ENCODE measurements at regions not wholly inside any gene's neighbourhood (a gene's known extent, or its start where the extent isn't known, plus 50 kb on each side); places are given as distances from the start of the nearest gene placed in this dataset.
A peak's percentile ranks its signal among the peaks of the same experiment; 100 is the strongest.
"Not testable (repeated sequence)": the region's sequence is repeated elsewhere in the genome, so short reads cannot be mapped to it uniquely, and the experiment has no call there.

DNA sequence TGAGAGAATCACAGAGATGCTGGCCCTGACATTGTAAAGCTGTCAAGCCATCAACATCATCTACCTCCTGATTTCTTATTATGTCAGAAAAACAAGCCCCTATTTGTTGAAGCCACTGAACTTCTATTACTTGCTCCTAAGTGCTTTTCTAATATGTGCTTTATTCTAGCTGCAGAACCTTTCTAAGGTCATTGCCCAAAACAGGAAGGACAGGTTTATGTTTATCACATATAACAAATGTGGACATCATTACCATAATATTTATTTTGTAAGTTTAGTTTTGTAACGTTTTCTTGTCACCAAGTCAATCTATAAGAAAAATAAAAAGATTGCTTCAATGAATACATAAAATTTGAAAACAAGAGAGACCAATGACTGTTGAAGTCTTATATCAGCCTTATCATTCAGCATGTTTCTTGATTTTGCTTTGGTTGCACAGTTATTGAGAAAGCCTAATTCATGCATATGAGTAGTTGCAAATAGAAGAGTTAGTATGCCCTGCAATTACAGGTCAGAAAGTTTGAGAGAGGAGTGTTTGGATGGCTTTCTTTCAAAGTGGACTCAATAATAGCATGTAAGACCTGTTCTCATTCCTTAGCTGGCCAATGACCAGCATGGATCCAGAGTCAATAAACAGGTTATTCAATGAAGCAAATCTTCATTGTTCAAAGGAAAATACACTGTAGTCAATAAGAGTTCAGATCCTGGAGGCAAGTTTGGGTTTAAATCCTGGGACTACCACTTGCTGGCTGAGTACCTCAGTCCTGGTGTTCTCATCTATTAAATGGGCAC, 84.1 kb downstream of the MAB21L3 start:
- Histone ChIP-seq H3K4me3 (replicated peaks; ENCODE audit: low read depth, low read length) (no peak overlapping the region), H3K27me3 (replicated peaks; ENCODE audit: control insufficient read depth, insufficient read depth, low read length) (no peaks in the 10 kb centered on the region; the same call in 1 of the 2 replicates), H3K36me3 (ENCODE audit: control insufficient read depth, insufficient read depth, low read length) (no peaks in the 10 kb centered on the region)
- TF ChIP-seq, protein P1, sequence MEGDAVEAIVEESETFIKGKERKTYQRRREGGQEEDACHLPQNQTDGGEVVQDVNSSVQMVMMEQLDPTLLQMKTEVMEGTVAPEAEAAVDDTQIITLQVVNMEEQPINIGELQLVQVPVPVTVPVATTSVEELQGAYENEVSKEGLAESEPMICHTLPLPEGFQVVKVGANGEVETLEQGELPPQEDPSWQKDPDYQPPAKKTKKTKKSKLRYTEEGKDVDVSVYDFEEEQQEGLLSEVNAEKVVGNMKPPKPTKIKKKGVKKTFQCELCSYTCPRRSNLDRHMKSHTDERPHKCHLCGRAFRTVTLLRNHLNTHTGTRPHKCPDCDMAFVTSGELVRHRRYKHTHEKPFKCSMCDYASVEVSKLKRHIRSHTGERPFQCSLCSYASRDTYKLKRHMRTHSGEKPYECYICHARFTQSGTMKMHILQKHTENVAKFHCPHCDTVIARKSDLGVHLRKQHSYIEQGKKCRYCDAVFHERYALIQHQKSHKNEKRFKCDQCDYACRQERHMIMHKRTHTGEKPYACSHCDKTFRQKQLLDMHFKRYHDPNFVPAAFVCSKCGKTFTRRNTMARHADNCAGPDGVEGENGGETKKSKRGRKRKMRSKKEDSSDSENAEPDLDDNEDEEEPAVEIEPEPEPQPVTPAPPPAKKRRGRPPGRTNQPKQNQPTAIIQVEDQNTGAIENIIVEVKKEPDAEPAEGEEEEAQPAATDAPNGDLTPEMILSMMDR (IDR thresholded peaks at IDR 0.05; ENCODE audit: insufficient read depth, low read length, poor library complexity, severe bottlenecking), result no peak
- no peak for DNase-seq (ENCODE audit: extremely low read depth, insufficient read length)

DNA sequence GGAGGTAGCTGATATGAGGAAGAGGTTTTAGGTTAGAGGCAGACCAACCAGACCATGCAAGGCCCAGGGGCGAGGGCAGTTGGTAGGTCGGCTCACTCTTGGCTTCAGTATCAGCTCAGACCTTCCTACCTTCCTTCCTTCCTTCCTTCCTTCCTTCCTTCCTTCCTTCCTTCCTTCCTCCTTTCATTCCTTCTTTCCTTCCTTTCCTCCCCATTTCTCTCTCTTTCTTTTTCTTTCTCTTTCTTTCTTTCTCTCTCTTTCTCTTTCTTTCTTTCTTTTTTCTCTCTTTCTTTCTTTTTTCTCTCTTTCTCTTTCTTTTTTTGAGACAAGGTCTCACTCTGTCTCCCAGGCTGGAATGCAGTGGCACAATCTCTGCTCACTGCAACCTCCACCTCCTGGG, 89.1 kb downstream of the MAB21L3 start:
- H3K36me3 ChIP-seq (ENCODE audit: control insufficient read depth, insufficient read depth, low read length); H3K4me3 ChIP-seq (replicated peaks; ENCODE audit: low read depth, low read length); DNase-seq (ENCODE audit: extremely low read depth, insufficient read length); H3K27me3 ChIP-seq (replicated peaks; ENCODE audit: control insufficient read depth, insufficient read depth, low read length): not testable (repeated sequence)

DNA sequence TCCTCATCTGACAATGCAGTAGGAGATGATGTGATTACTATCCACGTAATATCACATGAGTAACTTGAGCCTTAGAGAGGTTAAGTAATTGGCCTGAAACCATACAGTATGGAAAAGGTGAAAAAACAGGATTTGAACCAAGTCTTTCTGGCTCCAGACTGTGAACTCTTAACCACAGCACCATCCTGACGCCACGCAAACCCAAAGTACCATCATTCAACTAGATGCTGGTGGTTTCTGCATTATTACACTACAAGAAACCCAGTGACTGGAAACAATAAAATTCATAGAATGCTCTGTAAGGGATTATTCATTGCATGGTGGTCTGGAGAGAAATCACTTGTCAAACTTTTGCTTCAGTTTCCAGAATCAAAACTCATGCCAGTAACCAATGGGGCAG, 90.7 kb downstream of the MAB21L3 start:
- TF ChIP-seq, protein P1 (IDR thresholded peaks at IDR 0.05; ENCODE audit: insufficient read depth, low read length, poor library complexity, severe bottlenecking), result no peak
- DNase-seq (ENCODE audit: extremely low read depth, insufficient read length), result no peak
- Histone ChIP-seq H3K36me3 (ENCODE audit: control insufficient read depth, insufficient read depth, low read length) (no peaks in the 10 kb centered on the region), H3K4me3 (replicated peaks; ENCODE audit: low read depth, low read length) (no peak overlapping the region), H3K27me3 (replicated peaks; ENCODE audit: control insufficient read depth, insufficient read depth, low read length) (no peaks in the 10 kb centered on the region; the same call in 1 of the 2 replicates)

DNA sequence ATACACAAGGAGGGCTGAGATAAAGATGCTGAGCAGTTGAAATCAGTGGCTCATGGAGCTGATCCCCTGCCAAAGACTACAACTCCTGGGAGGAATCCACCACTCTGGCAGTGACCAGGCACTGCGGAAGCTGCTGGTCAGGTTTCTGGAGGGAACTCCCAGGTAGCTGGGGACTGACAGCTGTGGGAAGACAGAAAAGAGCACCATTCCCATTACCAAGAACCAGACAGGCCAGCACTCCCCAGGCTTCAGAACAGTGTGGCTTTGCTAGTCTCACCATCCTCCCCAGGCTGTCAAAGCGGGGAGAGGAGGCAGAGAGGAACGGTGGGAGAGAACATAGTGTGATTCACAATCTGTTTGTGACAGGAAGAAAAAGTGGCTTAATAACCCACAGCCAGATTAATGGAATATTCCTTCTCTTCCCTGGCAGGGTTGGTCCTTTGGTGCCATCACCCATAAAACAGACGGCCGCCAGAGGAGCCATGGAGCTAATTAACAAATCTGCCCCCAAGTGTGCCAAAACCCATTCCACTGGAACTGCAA, 92.1 kb downstream of the MAB21L3 start:
- DNase-seq (ENCODE audit: extremely low read depth, insufficient read length), result no peak
- H3K4me3 ChIP-seq (replicated peaks; ENCODE audit: low read depth, low read length), result no peak overlapping the region
- H3K36me3 ChIP-seq (ENCODE audit: control insufficient read depth, insufficient read depth, low read length), result no peaks in the 10 kb centered on the region
- H3K27me3 ChIP-seq (replicated peaks; ENCODE audit: control insufficient read depth, insufficient read depth, low read length), result no peaks in the 10 kb centered on the region; the same call in 1 of the 2 replicates
- TF ChIP-seq, protein P1 (IDR thresholded peaks at IDR 0.05; ENCODE audit: insufficient read depth, low read length, poor library complexity, severe bottlenecking), result peak; percentile 15

DNA sequence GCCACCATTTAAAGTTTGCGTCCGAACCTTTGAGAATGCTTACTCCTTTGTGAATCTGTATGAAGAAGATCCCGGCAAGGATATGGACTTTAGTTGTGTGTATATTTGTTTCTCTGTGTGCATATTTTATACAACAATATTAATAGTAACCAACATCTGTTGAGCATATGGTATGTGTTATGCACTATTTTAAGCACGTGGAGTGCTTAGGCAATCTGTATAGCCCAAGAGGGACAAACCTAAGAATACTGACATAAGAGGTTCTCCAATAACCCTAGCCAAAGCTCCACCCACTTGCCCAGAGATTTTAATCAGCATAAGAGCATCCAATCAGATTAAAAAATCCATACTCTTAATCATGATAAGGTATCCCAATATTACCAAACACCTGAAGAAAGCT, 92.7 kb downstream of the MAB21L3 start:
- DNase-seq (ENCODE audit: extremely low read depth, insufficient read length), result no peak
- no peaks in the 10 kb centered on the region for H3K36me3 ChIP-seq (ENCODE audit: control insufficient read depth, insufficient read depth, low read length)
- TF ChIP-seq, protein P1 (IDR thresholded peaks at IDR 0.05; ENCODE audit: insufficient read depth, low read length, poor library complexity, severe bottlenecking), result no peak
- no peaks in the 10 kb centered on the region; the same call in 1 of the 2 replicates for H3K27me3 ChIP-seq (replicated peaks; ENCODE audit: control insufficient read depth, insufficient read depth, low read length)
- no peak overlapping the region for H3K4me3 ChIP-seq (replicated peaks; ENCODE audit: low read depth, low read length)

DNA sequence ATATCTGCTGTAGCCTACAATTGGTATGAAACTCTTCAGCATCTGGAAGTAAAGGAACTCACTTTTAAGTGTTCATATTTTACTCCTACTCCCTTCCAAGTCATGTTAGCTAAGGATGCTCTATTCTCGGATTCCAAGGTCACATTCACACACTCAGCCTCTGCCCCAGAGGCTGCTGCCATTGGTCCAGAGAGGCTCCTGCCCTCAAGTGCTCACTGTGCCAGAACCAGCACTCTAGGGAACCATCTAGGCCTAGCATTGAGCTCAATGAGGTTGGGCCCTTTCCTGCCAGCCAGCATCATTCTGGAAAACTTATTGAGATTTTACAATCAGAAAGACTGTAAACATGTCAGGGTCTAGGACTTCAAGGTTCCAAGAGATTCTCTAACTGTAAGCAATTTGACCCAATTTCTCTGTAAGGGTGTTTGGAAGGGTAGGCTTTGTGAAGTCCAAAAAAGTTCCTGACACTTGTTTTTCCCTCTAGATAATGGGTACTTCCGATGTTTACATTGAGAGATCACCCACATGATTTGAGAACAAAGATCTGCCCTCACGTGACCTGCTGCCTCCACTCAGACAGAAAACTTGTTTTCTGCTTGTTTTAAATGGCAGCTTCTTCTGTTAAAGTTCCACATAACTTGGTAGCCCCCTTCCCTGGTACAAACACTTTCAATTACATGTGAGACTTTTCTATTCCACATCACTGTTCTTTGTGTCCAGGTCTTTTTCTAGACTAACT, 94.9 kb downstream of the MAB21L3 start:
- no peaks in the 10 kb centered on the region for H3K36me3 ChIP-seq (ENCODE audit: control insufficient read depth, insufficient read depth, low read length)
- no peaks in the 10 kb centered on the region; the same call in 1 of the 2 replicates for H3K27me3 ChIP-seq (replicated peaks; ENCODE audit: control insufficient read depth, insufficient read depth, low read length)
- H3K4me3 ChIP-seq (replicated peaks; ENCODE audit: low read depth, low read length), result no peak overlapping the region
- no peak for DNase-seq (ENCODE audit: extremely low read depth, insufficient read length)
- TF ChIP-seq, protein P1 (IDR thresholded peaks at IDR 0.05; ENCODE audit: insufficient read depth, low read length, poor library complexity, severe bottlenecking), result no peak

Data from GM06990 (cell line).